22Rv1 (cell line): ENCODE measurements at regions not wholly inside any gene's neighbourhood (a gene's known extent, or its start where the extent isn't known, plus 50 kb on each side); places are given as distances from the start of the nearest gene placed in this dataset.

Experiments used
- ZFX ChIP-seq: fragments of 450-650 bp; IDR thresholded peaks from 2 replicates; pipeline ENCODE4 v1.6.1; 2017; ENCODE audit warnings: antibody characterized with exemption, borderline replicate concordance
- TF ChIP-seq, protein P1 (sequence below): fragments of 450-650 bp; IDR thresholded peaks from 2 replicates; pipeline ENCODE4 v1.5.1; 2017; ENCODE audit warnings: mild to moderate bottlenecking

DNA sequence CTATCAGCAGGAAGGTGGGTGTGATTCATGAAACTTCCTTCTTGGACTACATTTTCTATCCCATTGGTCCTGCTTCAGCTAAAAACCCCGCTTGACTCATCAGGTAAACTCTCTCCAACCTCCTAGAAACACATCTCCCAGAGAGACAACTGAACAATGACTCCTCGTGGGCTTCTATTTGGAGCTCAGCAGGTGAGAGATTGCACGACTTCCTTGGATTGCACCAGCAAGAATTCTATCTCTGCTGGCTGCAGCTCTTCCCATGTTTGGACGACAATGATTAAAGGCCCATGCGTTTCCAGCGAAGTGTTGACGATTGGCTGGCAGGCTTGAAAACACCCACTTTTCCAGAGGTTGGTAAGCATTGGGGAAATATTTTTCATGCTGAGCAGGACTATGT, 216.1 kb upstream of the NTM start:
- TF ChIP-seq, protein P1, sequence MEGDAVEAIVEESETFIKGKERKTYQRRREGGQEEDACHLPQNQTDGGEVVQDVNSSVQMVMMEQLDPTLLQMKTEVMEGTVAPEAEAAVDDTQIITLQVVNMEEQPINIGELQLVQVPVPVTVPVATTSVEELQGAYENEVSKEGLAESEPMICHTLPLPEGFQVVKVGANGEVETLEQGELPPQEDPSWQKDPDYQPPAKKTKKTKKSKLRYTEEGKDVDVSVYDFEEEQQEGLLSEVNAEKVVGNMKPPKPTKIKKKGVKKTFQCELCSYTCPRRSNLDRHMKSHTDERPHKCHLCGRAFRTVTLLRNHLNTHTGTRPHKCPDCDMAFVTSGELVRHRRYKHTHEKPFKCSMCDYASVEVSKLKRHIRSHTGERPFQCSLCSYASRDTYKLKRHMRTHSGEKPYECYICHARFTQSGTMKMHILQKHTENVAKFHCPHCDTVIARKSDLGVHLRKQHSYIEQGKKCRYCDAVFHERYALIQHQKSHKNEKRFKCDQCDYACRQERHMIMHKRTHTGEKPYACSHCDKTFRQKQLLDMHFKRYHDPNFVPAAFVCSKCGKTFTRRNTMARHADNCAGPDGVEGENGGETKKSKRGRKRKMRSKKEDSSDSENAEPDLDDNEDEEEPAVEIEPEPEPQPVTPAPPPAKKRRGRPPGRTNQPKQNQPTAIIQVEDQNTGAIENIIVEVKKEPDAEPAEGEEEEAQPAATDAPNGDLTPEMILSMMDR, result no peak
- no peak for TF ChIP-seq ZFX
